HuH-7 (cell line): ENCODE measurements at regions not wholly inside any gene's neighbourhood (a gene's known extent, or its start where the extent isn't known, plus 50 kb on each side); places are given as distances from the start of the nearest gene placed in this dataset.
"Not testable (repeated sequence)": the region's sequence is repeated elsewhere in the genome, so short reads cannot be mapped to it uniquely, and the experiment has no call there.

ENCODE experiments used
- DNase-seq: peaks from one replicate; pipeline ENCODE4 v3.0.0; 2011; ENCODE audit warnings: low spot score

- no peak for DNase-seq
Observed at GRCh38 chr6:40152196-40152595, 217.9 kb upstream of the MOCS1 start.

- DNase-seq, result no peak
Observed at GRCh38 chr6:40148882-40149573, 214.8 kb upstream of the MOCS1 start.

- no peak for DNase-seq
Observed at GRCh38 chr6:40146902-40147301, 212.6 kb upstream of the MOCS1 start.

GRCh38 chr6:40139447-40139846 lies 205.2 kb upstream of the MOCS1 start:
- no peak for DNase-seq

- peak; percentile 48 for DNase-seq
Observed at GRCh38 chr6:40138273-40138720, 204.0 kb upstream of the MOCS1 start.

- no peak for DNase-seq
Observed at GRCh38 chr6:40135491-40136072, 201.3 kb upstream of the MOCS1 start.

- not testable (repeated sequence) for DNase-seq
Observed at GRCh38 chr6:40133981-40134380, 199.7 kb upstream of the MOCS1 start.

- no peak for DNase-seq
Observed at GRCh38 chr6:40131675-40132074, 197.4 kb upstream of the MOCS1 start.

GRCh38 chr6:40128127-40128526 lies 193.9 kb upstream of the MOCS1 start:
- no peak for DNase-seq

- DNase-seq, result no peak
Observed at GRCh38 chr6:40125680-40126394, 191.6 kb upstream of the MOCS1 start.

- DNase-seq, result no peak
Observed at GRCh38 chr6:40124924-40125323, 190.7 kb upstream of the MOCS1 start.

GRCh38 chr6:40116832-40117231 lies 182.6 kb upstream of the MOCS1 start:
- DNase-seq, result no peak

- DNase-seq, result no peak
Observed at GRCh38 chr6:40112350-40112749, 178.1 kb upstream of the MOCS1 start.

GRCh38 chr6:40108736-40109135 lies 174.5 kb upstream of the MOCS1 start:
- no peak for DNase-seq

- DNase-seq, result no peak
Observed at GRCh38 chr6:40106840-40107239, 172.6 kb upstream of the MOCS1 start.

GRCh38 chr6:40098774-40099173 lies 164.5 kb upstream of the MOCS1 start:
- DNase-seq, result no peak

- DNase-seq, result no peak
Observed at GRCh38 chr6:40097590-40097989, 163.3 kb upstream of the MOCS1 start.

- DNase-seq, result no peak
Observed at GRCh38 chr6:40083141-40083920, 149.1 kb upstream of the MOCS1 start.

- no peak for DNase-seq
Observed at GRCh38 chr6:40082278-40083043, 148.2 kb upstream of the MOCS1 start.

- no peak for DNase-seq
Observed at GRCh38 chr6:40077736-40078135, 143.5 kb upstream of the MOCS1 start.

GRCh38 chr6:40077315-40077714 lies 143.1 kb upstream of the MOCS1 start:
- no peak for DNase-seq
